HEK293 (cell line): ENCODE measurements at regions not wholly inside any gene's neighbourhood (a gene's known extent, or its start where the extent isn't known, plus 50 kb on each side); places are given as distances from the start of the nearest gene placed in this dataset.

ENCODE experiments used
- CTCF ChIA-PET: fragments of 350-600 bp; formaldehyde crosslinking; extraction: SDS; loops from one replicate; lab custom pipeline; 2021; ENCODE audit warnings: antibody characterized with exemption; lab: Yijun Ruan, JAX
- POLR2A ChIA-PET: fragments of 300-600 bp; formaldehyde crosslinking; extraction: SDS; loops from one replicate; lab custom pipeline; 2020; ENCODE audit warnings: antibody characterized with exemption, inconsistent platforms; lab: Yijun Ruan, JAX
- H3K27ac ChIP-seq: fragments of 200-500 bp; sonication (Bioruptor generic); 2 replicates; pipeline ENCODE4 v1.5.1; 2014; ENCODE audit warnings: low read depth, low read length, control low read depth, inconsistent platforms; ENCODE audit errors: extremely low read depth
- H3K36me3 ChIP-seq, 2 experiments: fragments of 200-500 bp in 1 of 2; sonication (Bioruptor generic) in 1 of 2; 1 replicate in 1 of 2; 2 replicates in 1 of 2; pipeline ENCODE4 v1.5.1; 2014 to 2017; ENCODE audit warnings: inconsistent platforms in 2 of 2, low read length in 2 of 2; ENCODE audit not compliant: control insufficient read depth in 2 of 2, insufficient read depth in 1 of 2
- H3K4me1 ChIP-seq: fragments of 200-500 bp; sonication (Bioruptor generic); 2 replicates; pipeline ENCODE4 v1.5.1; 2014; ENCODE audit warnings: mild to moderate bottlenecking, low read length, inconsistent platforms; ENCODE audit not compliant: control insufficient read depth, insufficient read depth
- H3K4me3 ChIP-seq: 2 replicates; pipeline ENCODE4 v1.5.1; 2011; ENCODE audit warnings: low read depth, mild to moderate bottlenecking, control low read depth, low read length, moderate library complexity
- H3K9me3 ChIP-seq: fragments of 200-500 bp; sonication (Bioruptor generic); 2 replicates; pipeline ENCODE4 v1.5.1; 2014; ENCODE audit warnings: low read depth, low read length, inconsistent platforms; ENCODE audit not compliant: control insufficient read depth, insufficient read depth
- KLF10 ChIP-seq: fragments of 450-650 bp; IDR thresholded peaks from 2 replicates; pipeline ENCODE4 v1.5.1; 2018; ENCODE audit warnings: missing biosample characterization, mild to moderate bottlenecking, missing genetic modification characterization
- SETDB1 ChIP-seq: IDR thresholded peaks from one replicate; pipeline ENCODE4 v1.6.1; 2017; ENCODE audit warnings: mild to moderate bottlenecking, low read length, moderate library complexity, mixed read lengths; ENCODE audit not compliant: insufficient read length
- ZBTB11 ChIP-seq: fragments of 450-650 bp; formaldehyde crosslinking; conservative IDR thresholded peaks from 2 replicates; pipeline ENCODE4 v1.5.1; 2016; ENCODE audit warnings: low read depth, missing biosample characterization, missing genetic modification characterization
- ZNF140 ChIP-seq: fragments of 450-650 bp; formaldehyde crosslinking; IDR thresholded peaks from 2 replicates; pipeline ENCODE4 v1.5.1; 2016; ENCODE audit warnings: missing biosample characterization, missing genetic modification characterization
- ZNF146 ChIP-seq: fragments of 450-650 bp; formaldehyde crosslinking; IDR thresholded peaks from 2 replicates; pipeline ENCODE4 v1.5.1; 2016; ENCODE audit warnings: missing biosample characterization, missing genetic modification characterization
- ZNF24 ChIP-seq: fragments of 450-650 bp; formaldehyde crosslinking; IDR thresholded peaks from 2 replicates; pipeline ENCODE4 v1.5.1; 2016; ENCODE audit warnings: missing biosample characterization, missing genetic modification characterization
- ZNF394 ChIP-seq: fragments of 450-650 bp; formaldehyde crosslinking; IDR thresholded peaks from 2 replicates; pipeline ENCODE4 v1.5.1; 2016; ENCODE audit warnings: missing biosample characterization, missing genetic modification characterization, mild to moderate bottlenecking, moderate library complexity, borderline replicate concordance
- ZNF426 ChIP-seq: fragments of 450-650 bp; formaldehyde crosslinking; IDR thresholded peaks from 2 replicates; pipeline ENCODE4 v1.5.1; 2017; ENCODE audit warnings: missing biosample characterization, missing genetic modification characterization, mild to moderate bottlenecking, inconsistent platforms, moderate library complexity
- ZNF510 ChIP-seq: fragments of 450-650 bp; formaldehyde crosslinking; IDR thresholded peaks from 2 replicates; pipeline ENCODE4 v1.5.1; 2018; ENCODE audit warnings: mild to moderate bottlenecking, missing genetic modification characterization, missing biosample characterization; ENCODE audit not compliant: insufficient replicate concordance
- ZNF518A ChIP-seq: fragments of 450-650 bp; formaldehyde crosslinking; conservative IDR thresholded peaks from 2 replicates; pipeline ENCODE4 v1.5.1; 2016; ENCODE audit warnings: low read depth, missing biosample characterization, missing genetic modification characterization
- ZNF555 ChIP-seq: fragments of 450-650 bp; formaldehyde crosslinking; conservative IDR thresholded peaks from 2 replicates; pipeline ENCODE4 v1.5.1; 2017; ENCODE audit warnings: missing biosample characterization, mild to moderate bottlenecking, missing genetic modification characterization, inconsistent platforms
- ZNF558 ChIP-seq: fragments of 450-650 bp; formaldehyde crosslinking; IDR thresholded peaks from 2 replicates; pipeline ENCODE4 v1.5.1; 2016; ENCODE audit warnings: missing biosample characterization, missing genetic modification characterization
- ZNF623 ChIP-seq: fragments of 450-650 bp; formaldehyde crosslinking; IDR thresholded peaks from 2 replicates; pipeline ENCODE4 v1.5.1; 2016; ENCODE audit warnings: missing biosample characterization, missing genetic modification characterization
- ZNF629 ChIP-seq: fragments of 450-650 bp; formaldehyde crosslinking; IDR thresholded peaks from 2 replicates; pipeline ENCODE4 v1.5.1; 2017; ENCODE audit warnings: missing biosample characterization, missing genetic modification characterization
- ZNF654 ChIP-seq: fragments of 450-650 bp; formaldehyde crosslinking; IDR thresholded peaks from 2 replicates; pipeline ENCODE4 v1.5.1; 2016; ENCODE audit warnings: low read depth, missing biosample characterization, missing genetic modification characterization
- ZXDB ChIP-seq: fragments of 450-650 bp; formaldehyde crosslinking; IDR thresholded peaks from 2 replicates; pipeline ENCODE4 v1.5.1; 2016; ENCODE audit warnings: missing biosample characterization, missing genetic modification characterization

GRCh38 chr19:13632164-13632563 lies 125.9 kb upstream of the CACNA1A start (continued):
- peak; percentile 87 for TF ChIP-seq ZNF518A
- TF ChIP-seq ZXDB (tag by site-specific recombination): peak; percentile 51; the same call in 1 of the 2 replicates
- peak; percentile 72 for TF ChIP-seq ZNF140 (tag by site-specific recombination)
- peak; percentile 26 for TF ChIP-seq ZNF654 (tag by site-specific recombination)
- TF ChIP-seq ZNF623 (tag by site-specific recombination): peak; percentile 71
- peak; percentile 71 for TF ChIP-seq ZNF558 (tag by site-specific recombination)
- TF ChIP-seq ZNF510 (tag by site-specific recombination): peak; percentile 49
- peak; percentile 52 for TF ChIP-seq ZNF555 (tag by site-specific recombination)
- peak; percentile 87; the same call in 1 of the 2 replicates for TF ChIP-seq ZNF394 (tag by site-specific recombination)
- peak; percentile 70 for TF ChIP-seq ZBTB11 (tag by site-specific recombination)
- TF ChIP-seq ZNF426 (tag by site-specific recombination): peak; percentile 61
- peak; percentile 45; the same call in 1 of the 2 replicates for TF ChIP-seq ZNF629 (tag by site-specific recombination)

- TF ChIP-seq SETDB1: peak; percentile 52
- no peak for TF ChIP-seq ZNF24 (tag by site-specific recombination)
- no peak for TF ChIP-seq KLF10
- TF ChIP-seq ZNF146 (tag by site-specific recombination): no peak
- POLR2A ChIA-PET: no interaction called here
- Histone ChIP-seq H3K4me1 (no peaks in the 10 kb centered on the region), H3K36me3 (no peaks in the 10 kb centered on the region), H3K9me3 (no peaks in the 10 kb centered on the region), H3K27ac (no peak overlapping the region), H3K4me3 (no peak overlapping the region)
- CTCF ChIA-PET: interaction anchor here (0.6 to 2.3 kb wide), 3 partner anchors 40 to 860 kb away, joined by 3 to 5 read pairs (median 4); no protein-coding TSS in a partner anchor
Measured at GRCh38 chr19:13629687-13630357, 123.5 kb upstream of the CACNA1A start.
